GM19043 (cell line): ENCODE measurements at regions not wholly inside any gene's neighbourhood (a gene's known extent, or its start where the extent isn't known, plus 50 kb on each side); places are given as distances from the start of the nearest gene placed in this dataset.
"Not testable (repeated sequence)": the region's sequence is repeated elsewhere in the genome, so short reads cannot be mapped to it uniquely, and the experiment has no call there.

Experiments used
- ATAC-seq: cut with Tn5 transposase; IDR thresholded peaks from one replicate; pipeline ENCODE4 v1.9.1; 2021; ENCODE audit warnings: low read depth; ENCODE audit not compliant: unreplicated experiment

DNA sequence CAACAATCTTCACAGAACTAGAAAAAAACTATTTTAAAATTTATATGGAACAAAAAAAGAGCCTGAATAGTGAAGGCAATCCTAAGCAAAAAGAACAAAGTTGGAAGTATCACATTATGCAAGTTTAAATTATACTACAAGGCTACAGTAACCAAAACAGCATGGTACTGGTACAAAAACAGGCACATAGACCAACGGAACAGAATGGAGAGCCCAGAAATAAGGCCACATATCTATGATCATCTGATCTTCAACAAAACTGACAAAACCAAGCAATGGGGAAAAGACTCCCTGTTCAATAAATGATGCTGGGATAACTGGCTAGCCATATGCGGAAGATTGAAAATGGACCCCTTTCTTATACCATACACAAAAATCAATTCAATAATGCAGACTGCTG lies 74.4 kb upstream of the RTN4 start:
- not testable (repeated sequence) for ATAC-seq

- ATAC-seq, result no peak
Measured at GRCh38 chr2:55123851-55124269, 73.6 kb upstream of the RTN4 start.

GRCh38 chr2:55120634-55121359 lies 70.5 kb upstream of the RTN4 start:
- no peak for ATAC-seq

- no peak for ATAC-seq
Measured at GRCh38 chr2:55119711-55120487, 69.6 kb upstream of the RTN4 start.

GRCh38 chr2:55118643-55119083 lies 68.4 kb upstream of the RTN4 start:
- no peak for ATAC-seq

- ATAC-seq, result no peak
Measured at GRCh38 chr2:55116966-55117365, 66.7 kb upstream of the RTN4 start.

GRCh38 chr2:55116598-55116964 lies 66.3 kb upstream of the RTN4 start:
- ATAC-seq, result no peak

DNA sequence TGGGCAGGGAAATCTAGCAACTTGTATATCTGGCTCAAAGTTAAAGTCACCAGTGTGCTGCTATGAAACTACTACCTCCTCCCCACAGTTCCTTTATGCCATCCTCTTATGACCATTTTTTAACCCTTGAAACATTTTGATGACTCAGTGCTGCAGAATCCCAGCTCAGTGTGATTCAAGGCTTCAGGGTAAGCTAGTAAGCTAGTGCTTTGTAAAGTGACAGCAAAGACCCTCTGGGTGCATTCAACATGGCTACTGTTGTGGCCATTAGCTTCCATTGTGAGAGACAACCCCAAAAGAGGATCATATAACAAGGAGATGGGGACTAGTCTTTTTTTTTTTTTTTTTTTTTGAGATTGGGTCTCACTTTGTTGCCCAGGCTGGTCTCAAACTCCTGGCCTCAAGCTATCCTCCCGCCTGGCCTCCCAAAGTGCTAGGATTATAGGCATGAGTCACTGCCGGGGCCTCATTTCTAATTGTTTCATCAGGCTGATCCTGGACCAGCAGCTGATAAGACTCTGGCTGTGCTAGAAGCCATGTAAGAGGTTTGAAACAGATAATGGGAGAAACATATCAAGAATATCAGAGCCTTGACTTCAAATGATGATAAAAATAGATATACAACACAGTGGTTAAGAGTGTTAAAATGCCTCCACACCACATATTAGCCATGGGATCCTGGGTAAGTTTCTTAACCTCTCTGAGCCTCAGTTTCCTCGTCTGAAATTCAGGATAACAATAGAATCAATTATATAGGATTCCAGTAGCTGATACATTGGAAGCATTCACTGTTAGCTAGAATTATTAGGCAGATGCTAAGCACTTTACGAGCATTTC lies 65.7 kb upstream of the RTN4 start:
- ATAC-seq, result no peak

DNA sequence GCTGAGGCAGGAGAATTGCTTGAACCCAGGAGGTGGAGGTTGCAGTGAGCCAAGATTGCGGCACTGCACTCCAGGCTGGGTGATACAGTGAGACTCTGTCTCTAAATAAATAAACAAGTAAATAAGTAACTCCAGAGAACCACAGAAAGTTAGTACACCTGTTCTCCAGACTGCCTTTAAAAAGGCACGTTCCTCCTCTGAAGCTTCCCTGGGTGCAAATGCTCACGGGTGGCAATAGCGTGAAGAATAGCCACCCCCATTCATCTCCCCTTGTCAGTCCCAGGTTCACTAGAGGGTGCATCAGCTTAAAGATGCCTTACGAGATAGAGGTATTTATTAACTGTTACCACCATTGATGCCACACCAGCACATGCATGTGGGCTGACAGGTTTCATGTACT lies 64.3 kb upstream of the RTN4 start:
- ATAC-seq, result peak; percentile 54

GRCh38 chr2:55114082-55114481 lies 63.8 kb upstream of the RTN4 start:
- ATAC-seq, result no peak

DNA sequence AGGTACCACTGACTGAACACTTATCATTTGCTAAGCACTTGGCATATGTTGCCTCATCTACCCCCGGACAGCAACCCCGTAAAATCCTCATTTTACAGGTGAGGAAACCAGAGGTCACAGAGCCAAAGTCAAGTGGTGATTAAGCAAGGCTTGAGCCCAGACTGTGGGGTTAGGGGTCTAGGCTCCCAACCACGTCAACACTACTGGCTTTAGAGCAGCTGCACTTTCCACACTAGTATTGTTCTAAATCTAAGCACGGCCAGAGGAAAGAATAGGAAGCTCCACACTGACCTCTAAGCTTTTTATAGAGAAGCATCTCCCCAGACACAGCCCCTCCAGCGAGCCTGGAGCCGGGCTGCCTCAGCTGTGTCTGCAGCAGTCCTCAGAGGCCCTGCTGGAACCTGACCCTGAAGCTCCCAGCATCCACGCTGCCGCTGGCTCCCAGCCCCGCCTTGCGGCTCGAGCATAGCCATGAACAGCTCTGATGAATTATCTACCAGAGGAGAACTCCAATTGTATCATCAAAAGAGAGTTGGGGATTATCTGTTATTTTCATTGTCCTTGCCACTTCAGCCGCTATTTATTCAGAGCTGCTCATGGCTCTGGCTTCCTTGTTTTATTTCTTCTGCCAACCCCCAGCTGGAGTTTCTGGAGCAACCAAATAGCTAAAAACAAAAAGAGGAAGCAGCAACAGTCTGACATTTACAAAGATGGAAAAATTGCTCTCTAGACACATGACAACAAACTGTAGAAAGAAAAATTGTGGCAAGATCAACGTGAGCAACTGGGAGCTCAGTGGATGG lies 62.2 kb upstream of the RTN4 start:
- ATAC-seq, result no peak

GRCh38 chr2:55111570-55112228 lies 61.4 kb upstream of the RTN4 start:
- no peak for ATAC-seq

GRCh38 chr2:55111230-55111569 lies 60.9 kb upstream of the RTN4 start:
- ATAC-seq, result no peak

GRCh38 chr2:55109219-55109891 lies 59.1 kb upstream of the RTN4 start:
- no peak for ATAC-seq

GRCh38 chr2:55108456-55109160 lies 58.4 kb upstream of the RTN4 start:
- ATAC-seq, result no peak

DNA sequence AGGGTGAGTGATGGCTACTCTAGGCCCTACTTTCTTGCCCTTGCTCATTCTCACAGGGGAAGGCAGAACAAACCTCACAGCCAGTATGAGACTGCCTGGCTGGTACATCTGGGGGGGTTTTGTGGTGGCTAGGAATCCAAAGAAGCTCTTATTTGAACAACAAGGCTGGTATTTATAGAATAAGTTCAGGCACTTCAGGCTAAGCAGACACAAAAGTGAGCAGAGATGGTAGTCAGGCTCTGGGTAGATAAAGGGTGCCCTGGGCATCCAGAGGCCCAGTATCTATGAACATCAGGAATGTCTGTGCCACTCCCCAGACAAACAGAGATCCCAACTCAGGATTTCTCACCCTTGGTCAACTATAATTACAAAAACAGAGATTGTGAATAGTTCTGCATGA lies 57.2 kb upstream of the RTN4 start:
- no peak for ATAC-seq

DNA sequence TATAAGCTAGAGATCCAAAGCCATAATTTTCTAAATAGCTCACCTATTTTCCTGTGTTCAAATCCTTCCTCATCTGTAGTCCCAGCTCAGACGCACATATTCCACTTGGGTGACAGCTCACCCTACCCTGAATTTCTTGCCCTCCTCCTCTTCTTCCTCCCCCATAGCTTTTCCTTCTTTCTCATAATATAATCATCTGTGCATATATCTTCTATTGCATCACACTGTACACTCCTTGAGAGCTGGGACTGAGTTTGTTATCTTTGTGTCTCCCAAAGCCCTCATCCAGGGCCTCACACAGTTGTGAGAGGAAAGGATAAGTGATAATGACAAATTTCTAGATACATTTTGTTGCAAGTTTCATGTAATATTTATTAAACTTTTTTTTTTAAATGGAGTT lies 55.9 kb upstream of the RTN4 start:
- no peak for ATAC-seq

DNA sequence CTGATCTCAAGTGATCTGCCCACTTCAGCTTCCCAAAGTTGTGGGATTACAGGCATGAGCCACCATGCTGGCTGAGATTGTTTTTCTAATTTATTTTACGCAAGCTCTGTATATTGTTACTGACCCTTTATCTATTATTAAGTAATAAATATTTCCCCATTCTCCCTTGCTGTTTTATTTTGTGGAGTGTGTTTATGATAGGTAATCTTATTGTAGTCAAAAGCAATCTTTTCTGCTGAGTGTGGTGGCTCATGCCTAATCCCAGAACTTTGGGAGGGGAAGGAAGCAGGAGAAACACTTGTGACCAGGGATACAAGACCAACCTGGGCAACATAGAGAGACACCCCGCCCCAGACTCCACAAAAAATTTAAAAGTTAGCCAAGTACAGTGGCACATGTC lies 55.2 kb upstream of the RTN4 start:
- no peak for ATAC-seq

DNA sequence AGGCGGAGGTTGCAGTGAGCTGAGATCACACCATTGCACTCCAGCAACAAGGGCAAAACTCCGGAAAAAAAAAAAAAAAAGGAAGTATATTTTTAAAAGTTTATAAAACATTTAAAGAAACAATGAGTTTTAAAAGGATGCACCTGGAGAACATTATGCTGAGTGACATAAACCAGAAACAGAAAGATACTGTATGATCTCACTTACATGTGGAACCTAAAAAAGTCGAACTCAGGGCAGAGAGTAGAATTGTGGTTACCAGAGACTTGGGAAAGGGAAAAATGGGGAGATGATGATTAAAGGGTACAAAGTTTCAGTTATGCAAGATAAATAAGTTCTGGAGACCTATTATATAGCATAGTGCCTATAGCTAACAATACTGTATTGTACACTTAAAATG lies 52.8 kb upstream of the RTN4 start:
- no peak for ATAC-seq
